GM23338 (cell line): ENCODE measurements at regions not wholly inside any gene's neighbourhood (a gene's known extent, or its start where the extent isn't known, plus 50 kb on each side); places are given as distances from the start of the nearest gene placed in this dataset.

Experiments
- ATAC-seq: fragments of 200-7000 bp; cut with Tn5 transposase; 3 replicates; pipeline ENCODE4 v1.9.1; 2020
- DNase-seq: peaks from one replicate; pipeline ENCODE4 v3.0.0-alpha.2; 2015; ENCODE audit warnings: low spot score
- H2AFZ ChIP-seq: fragments of 200-600 bp; sonication (generic); 2 replicates; pipeline ENCODE4 v1.8.0; 2016; ENCODE audit warnings: antibody characterized with exemption, mild to moderate bottlenecking, moderate library complexity
- H3F3A ChIP-seq: fragments of 200-600 bp; sonication (generic); replicated peaks from 2 replicates; pipeline ENCODE4 v1.8.0; 2017; ENCODE audit warnings: antibody characterized with exemption, mixed run types, low read depth
- H3K27ac ChIP-seq: fragments of 200-600 bp; sonication (generic); 2 replicates; pipeline ENCODE4 v1.6.1; 2016; ENCODE audit warnings: low read depth
- H3K27me3 ChIP-seq: fragments of 200-600 bp; sonication (generic); 2 replicates; pipeline ENCODE4 v1.8.0; 2016; ENCODE audit warnings: mild to moderate bottlenecking, mixed run types, moderate library complexity; ENCODE audit not compliant: insufficient read depth
- H3K36me3 ChIP-seq: fragments of 200-600 bp; sonication (generic); 2 replicates; pipeline ENCODE4 v1.8.0; 2016; ENCODE audit warnings: mild to moderate bottlenecking; ENCODE audit not compliant: insufficient read depth
- H3K4me1 ChIP-seq: fragments of 200-600 bp; sonication (generic); 2 replicates; pipeline ENCODE4 v1.8.0; 2016; ENCODE audit warnings: mild to moderate bottlenecking, moderate library complexity; ENCODE audit not compliant: insufficient read depth
- H3K4me2 ChIP-seq: fragments of 200-600 bp; sonication (generic); 2 replicates; pipeline ENCODE4 v1.7.1; 2017; ENCODE audit warnings: mixed run types
- H3K4me3 ChIP-seq: fragments of 200-600 bp; sonication (generic); 2 replicates; pipeline ENCODE4 v1.6.1; 2016; ENCODE audit warnings: mixed run types
- H3K79me2 ChIP-seq: fragments of 200-600 bp; sonication (generic); replicated peaks from 2 replicates; pipeline ENCODE4 v1.8.0; 2017; ENCODE audit warnings: mild to moderate bottlenecking; ENCODE audit not compliant: insufficient read depth
- H3K9me2 ChIP-seq: fragments of 200-600 bp; sonication (generic); 2 replicates; pipeline ENCODE4 v1.8.0; 2017; ENCODE audit not compliant: insufficient read depth
- H4K20me1 ChIP-seq: fragments of 200-600 bp; sonication (generic); replicated peaks from 2 replicates; pipeline ENCODE4 v1.8.0; 2017; ENCODE audit warnings: mild to moderate bottlenecking; ENCODE audit not compliant: insufficient read depth
- H3K27ac Mint-ChIP-seq: 2 replicates; pipeline ENCODE4 v1.8.0; 2020; ENCODE audit warnings: inconsistent platforms, mild to moderate bottlenecking, moderate library complexity, mixed read lengths
- H3K27me3 Mint-ChIP-seq: 3 replicates; pipeline ENCODE4 v1.8.0; 2022; ENCODE audit warnings: low read depth, mild to moderate bottlenecking, moderate library complexity, mixed read lengths, inconsistent platforms; ENCODE audit not compliant: insufficient read depth, poor library complexity
- H3K36me3 Mint-ChIP-seq: 3 replicates; pipeline ENCODE4 v1.8.0; 2021; ENCODE audit warnings: low read depth, mild to moderate bottlenecking, inconsistent platforms, moderate library complexity, mixed read lengths
- H3K4me1 Mint-ChIP-seq: 3 replicates; pipeline ENCODE4 v1.8.0; 2020; ENCODE audit warnings: mild to moderate bottlenecking, inconsistent platforms, mixed read lengths
- H3K4me3 Mint-ChIP-seq: 3 replicates; pipeline ENCODE4 v1.8.0; 2021; ENCODE audit warnings: moderate library complexity, mild to moderate bottlenecking, inconsistent platforms, mixed read lengths
- H3K9me3 Mint-ChIP-seq: 3 replicates; pipeline ENCODE4 v1.8.0; 2020; ENCODE audit warnings: moderate library complexity, mild to moderate bottlenecking, inconsistent platforms, mixed read lengths
- CREB1 ChIP-seq: fragments of 250-450 bp; sonication (Bioruptor Pico); IDR thresholded peaks from 2 replicates; pipeline ENCODE4 v1.5.0; 2020; ENCODE audit warnings: low read depth, mild to moderate bottlenecking, moderate library complexity
- CTCF ChIP-seq, 2 experiments: fragments of 200-600 bp in 1 of 2; sonication (generic) in 1 of 2; conservative IDR thresholded peaks; 2 replicates each; pipeline versions ENCODE4 v1.5.1 to v1.6.1; 2016 to 2017; ENCODE audit warnings: antibody characterized with exemption in 2 of 2, low read depth in 2 of 2, mild to moderate bottlenecking in 2 of 2, moderate library complexity in 1 of 2
- ETS1 ChIP-seq: IDR thresholded peaks from 2 replicates; pipeline ENCODE4 v1.6.1; 2016; ENCODE audit warnings: antibody characterized with exemption
- EZH2 ChIP-seq: fragments of 200-600 bp; sonication (generic); IDR thresholded peaks from one replicate; pipeline ENCODE4 v1.8.0; 2017; ENCODE audit warnings: antibody characterized with exemption, mild to moderate bottlenecking, low read depth; ENCODE audit not compliant: unreplicated experiment
- EZH2phosphoT487 ChIP-seq: fragments of 200-600 bp; sonication (generic); IDR thresholded peaks from one replicate; pipeline ENCODE4 v1.8.1; 2018; ENCODE audit warnings: antibody characterized with exemption; ENCODE audit not compliant: unreplicated experiment
- JUNB ChIP-seq: IDR thresholded peaks from one replicate; pipeline ENCODE4 v1.6.1; 2016; ENCODE audit warnings: antibody characterized with exemption; ENCODE audit not compliant: unreplicated experiment
- NANOG ChIP-seq: IDR thresholded peaks from 2 replicates; pipeline ENCODE4 v1.6.1; 2016; ENCODE audit warnings: antibody characterized with exemption, borderline replicate concordance
- POLR2AphosphoS5 ChIP-seq: IDR thresholded peaks from 2 replicates; pipeline ENCODE4 v1.6.1; 2016; ENCODE audit warnings: antibody characterized with exemption, low read depth
- REST ChIP-seq: IDR thresholded peaks from one replicate; pipeline ENCODE4 v1.6.1; 2018; ENCODE audit warnings: antibody characterized with exemption; ENCODE audit not compliant: unreplicated experiment
- STAT1 ChIP-seq: IDR thresholded peaks from one replicate; pipeline ENCODE4 v1.6.1; 2016; ENCODE audit warnings: antibody characterized with exemption; ENCODE audit not compliant: unreplicated experiment
- ZNF114 ChIP-seq: fragments of 250-450 bp; sonication (Bioruptor Pico); IDR thresholded peaks from 2 replicates; pipeline ENCODE4 v1.5.0; 2020; ENCODE audit warnings: mild to moderate bottlenecking, moderate library complexity
- ZNF331 ChIP-seq: fragments of 250-450 bp; sonication (Bioruptor Pico); IDR thresholded peaks from 2 replicates; pipeline ENCODE4 v1.5.0; 2020; ENCODE audit warnings: low read depth, mild to moderate bottlenecking, moderate library complexity

- TF ChIP-seq ZNF331 (CRISPR knock-in tag) = no peak
Observed at GRCh38 chr12:59185295-59185694, 265.0 kb upstream of the LRIG3 start (continued).

- Histone ChIP-seq H3K36me3 (no peaks in the 10 kb centered on the region), H3K4me3 (no peak overlapping the region), H3K4me1 (no peaks in the 10 kb centered on the region), H3K4me2 (no peak overlapping the region), H4K20me1 (no peaks in the 10 kb centered on the region), H3K27ac (no peak overlapping the region), H3K79me2 (no peaks in the 10 kb centered on the region), H3K27me3 (no peaks in the 10 kb centered on the region), H3K9me2 (0 out of 2 replicates have a peak, but pooled peaks cover 2% of the 10 kb centered on the region), H2AFZ (no peak overlapping the region), H3F3A (no peaks in the 10 kb centered on the region)
- DNase-seq (no peak), ATAC-seq (peak; percentile 48; the same call in 2 of the 3 replicates)
- Mint-ChIP-seq H3K4me3 (no peak overlapping the region), H3K9me3 (no peaks in the 10 kb centered on the region), H3K4me1 (no peaks in the 10 kb centered on the region), H3K27me3 (peaks cover 3% of the 10 kb centered on the region), H3K27ac (no peak overlapping the region), H3K36me3 (no peaks in the 10 kb centered on the region)
- TF ChIP-seq CTCF (conservative IDR thresholded peaks at IDR 0.05; ENCODE audit: low read depth in 2 of 2) (no peak), CREB1 (no peak), ZNF331 (CRISPR knock-in tag) (no peak), REST (no peak), EZH2phosphoT487 (no peak), POLR2AphosphoS5 (no peak), NANOG (no peak), ETS1 (no peak), JUNB (no peak), EZH2 (no peak), ZNF114 (CRISPR knock-in tag) (no peak), STAT1 (no peak)
Observed at GRCh38 chr12:59182658-59183455, 262.6 kb upstream of the LRIG3 start.
